HG02678 (cell line): ENCODE measurements at regions not wholly inside any gene's neighbourhood (a gene's known extent, or its start where the extent isn't known, plus 50 kb on each side); places are given as distances from the start of the nearest gene placed in this dataset.

Source experiments
- ATAC-seq: cut with Tn5 transposase; IDR thresholded peaks from one replicate; pipeline ENCODE4 v1.9.1; 2021; ENCODE audit warnings: mild to moderate bottlenecking, moderate library complexity; ENCODE audit not compliant: unreplicated experiment

DNA sequence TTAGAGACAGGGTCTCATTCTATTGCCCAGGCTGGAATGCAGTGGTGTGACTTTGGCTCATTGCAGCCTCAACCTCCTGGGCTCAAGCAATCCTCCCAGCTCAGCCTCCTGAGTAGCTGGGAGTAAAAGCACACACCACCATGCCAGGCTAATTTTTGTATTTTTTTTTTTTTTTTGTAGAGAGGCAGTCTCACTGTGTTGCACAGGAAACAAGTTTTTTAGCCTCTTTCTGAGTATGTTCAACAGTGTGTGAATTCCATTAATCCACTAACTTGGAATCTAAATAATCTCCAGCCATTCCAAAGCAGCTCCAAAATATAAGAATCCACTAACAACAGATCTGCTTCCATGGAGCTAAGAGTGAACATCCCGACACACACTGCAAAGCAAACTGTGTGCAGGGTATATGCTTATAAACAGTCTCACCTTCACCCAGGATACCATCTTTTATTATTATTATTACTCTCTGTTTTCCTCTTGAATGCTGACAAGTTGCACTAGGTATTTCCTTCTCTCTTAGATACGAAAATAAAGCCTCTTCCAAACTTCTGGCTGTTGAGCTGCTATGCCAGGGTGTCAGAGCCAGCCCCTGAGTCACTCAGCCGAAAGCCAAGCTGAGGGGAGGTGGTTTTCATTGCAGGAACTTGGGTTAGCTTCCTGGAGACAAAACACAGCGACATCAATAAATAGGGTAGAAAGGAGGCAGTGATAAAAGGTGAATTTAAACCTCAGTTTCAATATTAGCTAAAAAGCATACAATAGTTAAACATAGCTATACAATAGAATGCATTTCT, 264.9 kb downstream of the HIVEP2 start:
- ATAC-seq = no peak

- no peak for ATAC-seq
Observed at GRCh38 chr6:142681099-142681498, 263.9 kb downstream of the HIVEP2 start.

GRCh38 chr6:142682985-142683384, 262.0 kb downstream of the HIVEP2 start:
- ATAC-seq = no peak

DNA sequence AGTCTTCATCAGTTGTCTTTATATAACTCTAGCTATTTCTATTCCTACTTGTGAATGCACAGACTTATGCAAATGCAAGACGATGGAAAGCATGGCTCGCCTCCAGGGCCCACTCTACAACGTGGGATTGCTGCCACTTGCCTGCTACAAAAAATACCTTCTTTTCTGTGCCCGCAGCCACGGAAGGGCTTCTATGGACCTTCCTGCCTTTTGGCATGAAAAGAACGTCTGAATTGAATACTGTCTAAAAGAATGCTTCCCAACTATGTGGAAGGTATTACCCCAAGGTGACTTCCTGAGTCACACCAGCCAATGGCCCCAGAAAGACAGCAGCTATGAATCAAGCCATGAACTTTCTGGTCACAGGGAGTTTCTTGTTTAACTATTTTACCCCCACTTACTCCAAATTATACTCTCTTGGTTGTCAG, 261.2 kb downstream of the HIVEP2 start:
- no peak for ATAC-seq

DNA sequence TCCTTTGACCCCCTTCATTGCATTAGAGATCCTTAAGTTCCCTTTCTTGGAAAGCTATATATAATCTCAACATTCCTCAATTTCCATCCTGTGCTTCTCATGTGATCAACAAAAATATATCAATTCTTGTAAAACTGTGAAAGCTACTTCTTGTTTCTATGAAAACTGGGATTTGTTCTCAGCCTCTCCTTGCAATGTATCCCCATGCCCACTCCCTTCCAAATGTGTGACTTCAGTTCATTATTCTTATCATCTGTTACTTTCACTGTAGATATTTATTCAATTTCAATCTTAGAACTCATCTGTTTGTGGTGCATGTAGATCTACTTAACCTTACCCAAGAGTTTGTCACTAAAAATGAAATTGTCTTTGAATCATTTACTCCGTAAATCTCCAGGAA, 260.6 kb downstream of the HIVEP2 start:
- no peak for ATAC-seq

DNA sequence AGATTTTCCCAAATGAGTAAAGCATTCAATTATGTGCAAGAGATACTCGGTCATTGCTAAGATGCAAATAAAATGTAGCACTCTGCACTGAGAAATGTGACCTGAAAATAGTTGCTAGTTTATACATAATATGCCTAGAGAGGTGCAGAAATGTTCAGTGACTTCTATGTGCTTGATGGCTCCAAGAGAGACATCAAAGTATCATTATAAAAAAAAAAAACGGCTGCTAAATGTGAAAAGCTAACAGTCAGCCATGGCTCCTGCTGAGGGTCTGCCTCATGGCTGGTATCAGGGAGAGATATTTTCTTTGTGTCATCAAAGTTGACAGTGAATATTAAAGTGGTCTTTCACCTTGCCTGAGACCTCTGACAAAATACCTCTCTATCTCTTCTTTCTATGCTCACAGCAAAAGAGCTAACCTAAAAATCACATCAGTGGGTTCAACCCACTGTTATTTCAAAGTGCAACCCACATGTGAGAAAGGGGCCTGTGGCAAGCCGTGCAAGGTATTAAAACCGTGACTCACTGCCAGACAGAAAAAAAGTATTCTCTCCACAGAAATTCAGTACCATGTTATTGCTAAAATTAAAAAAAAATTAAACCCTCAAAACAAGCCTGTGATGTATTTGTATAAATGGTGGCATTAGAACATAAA, 259.0 kb downstream of the HIVEP2 start:
- no peak for ATAC-seq

GRCh38 chr6:142686507-142686887, 258.5 kb downstream of the HIVEP2 start:
- ATAC-seq = no peak

DNA sequence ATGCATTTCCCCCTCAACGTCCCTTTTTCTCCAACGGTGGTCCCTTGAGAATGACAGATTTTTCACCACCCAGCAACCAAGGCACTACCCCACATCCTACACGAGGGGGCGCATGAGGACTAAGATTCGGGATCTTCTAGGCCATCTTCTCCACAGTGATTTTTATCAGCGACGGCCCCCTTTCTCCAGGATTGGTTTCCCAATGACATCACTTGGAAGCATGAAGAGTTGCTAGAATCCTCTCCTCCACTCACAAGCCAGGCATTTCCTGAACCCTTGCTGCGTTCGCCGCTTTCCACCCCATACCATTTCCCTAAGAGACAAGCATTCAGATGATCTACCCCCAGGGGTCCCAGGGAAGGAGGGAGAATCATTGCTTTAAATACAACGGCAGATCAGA, 252.0 kb downstream of the HIVEP2 start:
- peak; percentile 79 for ATAC-seq

- ATAC-seq = no peak
Observed at GRCh38 chr6:142693441-142693840, 251.5 kb downstream of the HIVEP2 start.

- no peak for ATAC-seq
Observed at GRCh38 chr6:142694054-142694453, 250.9 kb downstream of the HIVEP2 start.

DNA sequence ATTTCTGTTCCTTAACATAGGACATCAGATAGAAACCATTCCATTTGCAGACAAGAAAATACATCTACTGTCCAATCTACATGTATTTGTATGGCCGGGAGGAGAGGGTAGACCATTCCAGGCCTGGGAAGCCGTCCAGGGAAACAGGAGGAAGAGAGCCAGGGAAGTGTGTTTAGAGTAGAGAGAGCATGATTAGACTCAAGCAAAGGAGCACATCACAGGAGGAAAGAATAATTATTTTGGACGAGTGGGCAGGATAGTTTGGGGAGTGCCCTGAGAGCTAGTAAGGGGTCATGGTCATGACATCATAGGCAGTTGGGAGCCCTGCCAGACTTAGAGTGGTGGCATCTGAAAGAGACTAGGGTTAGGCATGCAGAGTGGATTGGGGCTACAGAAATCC, 250.0 kb downstream of the HIVEP2 start:
- no peak for ATAC-seq

DNA sequence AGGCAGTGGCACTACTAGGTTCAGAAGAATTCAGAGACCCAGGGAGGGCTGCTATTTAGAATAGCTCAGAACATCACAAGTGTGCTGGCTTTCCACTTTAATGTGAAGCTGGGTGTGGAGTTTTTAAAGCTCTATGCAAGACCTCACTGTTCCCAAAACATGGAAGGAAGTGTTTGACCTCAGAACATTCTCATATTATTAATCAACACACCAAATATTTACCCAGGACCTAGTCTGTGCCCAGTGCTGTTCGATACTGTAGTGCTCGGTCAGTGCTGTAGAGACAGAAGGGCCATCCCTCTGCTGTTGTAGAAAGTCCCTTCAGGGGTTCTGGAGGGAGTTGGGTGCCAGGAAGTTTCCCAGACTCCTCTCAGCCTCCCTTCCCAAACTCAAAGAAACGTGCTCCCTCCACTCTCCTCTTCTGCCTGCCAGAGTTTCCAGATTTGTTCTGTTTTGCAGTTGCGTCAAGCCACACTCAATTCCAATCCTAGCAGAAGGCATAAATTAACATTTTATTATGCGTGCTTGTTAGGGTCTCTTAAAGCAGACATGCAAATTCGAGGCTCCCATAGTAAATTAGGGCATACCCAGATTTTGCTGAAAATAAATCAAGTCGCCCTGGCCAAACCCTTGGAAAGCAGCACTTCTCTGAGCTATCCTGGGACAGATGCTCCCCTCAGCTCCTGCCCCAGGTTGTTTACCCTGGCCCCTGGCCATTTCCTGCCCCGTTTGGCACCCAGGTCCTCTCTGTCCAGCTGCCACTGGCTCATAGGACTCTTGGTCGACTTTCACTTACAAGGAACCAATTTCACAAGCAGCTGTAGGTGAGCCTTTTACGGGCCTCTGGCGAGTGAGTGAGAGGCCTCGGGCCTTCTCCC, 248.6 kb downstream of the HIVEP2 start:
- ATAC-seq = no peak

DNA sequence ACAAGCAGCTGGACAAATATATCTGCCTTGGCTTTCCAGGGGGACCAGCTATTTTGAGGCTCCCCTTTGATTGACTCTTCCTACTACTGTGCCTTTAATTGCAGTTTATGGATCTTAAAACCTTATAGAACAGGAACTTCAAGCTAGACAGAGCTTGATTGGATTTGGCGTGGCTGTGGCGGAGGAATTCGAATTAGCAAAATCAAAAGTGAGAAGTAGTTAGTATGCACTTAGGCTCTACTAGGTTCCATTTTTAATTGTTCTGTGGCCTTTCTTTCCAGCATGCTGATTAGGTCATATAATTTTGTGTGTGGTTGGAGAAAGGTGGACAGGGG, 248.0 kb downstream of the HIVEP2 start:
- no peak for ATAC-seq

DNA sequence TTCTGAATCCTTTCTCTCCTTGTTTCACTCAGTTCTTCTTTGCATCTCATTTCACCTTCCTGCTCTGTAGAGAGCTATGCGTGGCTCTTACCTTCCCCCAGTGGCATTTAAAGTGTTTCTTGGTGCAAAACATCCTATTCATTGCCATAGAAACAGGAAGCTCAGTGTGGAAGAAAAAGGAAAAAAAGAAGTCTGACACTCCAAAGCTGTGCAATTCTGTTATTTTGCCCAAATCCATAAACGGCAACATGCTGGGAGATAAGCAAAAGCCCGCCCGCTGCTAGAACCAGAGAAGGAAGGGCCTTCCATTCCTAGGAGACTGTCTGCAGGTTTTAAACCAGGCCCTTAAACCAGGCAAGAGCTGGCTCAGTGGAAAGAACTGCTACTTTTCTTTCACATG, 247.1 kb downstream of the HIVEP2 start:
- no peak for ATAC-seq

GRCh38 chr6:142698751-142699150, 246.2 kb downstream of the HIVEP2 start:
- no peak for ATAC-seq

DNA sequence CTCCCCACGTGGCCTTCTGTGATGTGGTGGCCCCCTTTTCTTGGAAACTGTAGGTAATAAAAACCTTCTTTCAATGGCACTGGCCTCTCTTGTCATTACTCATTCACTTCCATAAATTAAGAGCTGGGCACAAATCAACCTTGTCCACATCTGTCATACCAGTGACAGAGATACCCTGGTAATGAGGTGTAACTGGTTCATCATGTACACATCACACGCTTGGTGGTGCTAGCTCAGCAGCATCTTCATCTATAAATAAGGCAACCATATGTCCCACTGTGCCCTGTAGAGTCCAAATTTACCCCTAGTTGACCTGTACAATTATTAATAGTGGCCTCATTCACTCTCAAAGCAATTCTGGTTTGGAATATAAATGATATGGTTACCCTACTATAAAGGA, 245.6 kb downstream of the HIVEP2 start:
- no peak for ATAC-seq

GRCh38 chr6:142700032-142700431, 244.9 kb downstream of the HIVEP2 start:
- peak; percentile 43 for ATAC-seq

DNA sequence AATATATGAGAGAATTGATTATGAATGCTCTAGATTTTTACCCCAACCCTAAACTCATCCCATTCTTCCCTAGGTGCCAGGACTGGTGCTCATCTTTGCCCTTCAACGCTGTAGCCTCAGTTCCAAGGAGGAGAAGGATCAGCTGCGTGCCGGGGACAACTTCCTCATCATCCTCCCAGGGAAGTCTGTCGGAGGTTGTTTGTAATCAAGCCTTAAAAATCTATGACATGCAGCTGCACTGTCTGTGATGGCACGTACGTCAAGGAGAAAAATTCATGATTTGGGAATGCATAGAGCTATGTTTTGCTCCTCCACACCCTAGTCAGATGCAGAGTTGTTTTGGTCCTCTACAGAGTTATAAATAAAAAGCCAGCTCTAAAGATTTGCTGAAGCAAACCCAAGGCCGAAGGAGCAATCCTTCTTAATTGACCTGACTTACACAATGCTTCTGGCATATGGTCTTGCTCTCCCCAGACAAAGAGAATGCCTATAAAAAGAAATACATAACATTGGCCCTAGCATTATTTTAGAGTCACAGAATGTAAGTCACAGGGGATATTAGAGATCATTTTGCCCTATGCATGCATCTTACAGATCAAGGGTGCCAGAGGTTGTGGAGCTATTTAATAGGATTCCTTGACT, 244.2 kb downstream of the HIVEP2 start:
- no peak for ATAC-seq
